ENCODE measurements at regions not wholly inside any gene's neighbourhood (a gene's known extent, or its start where the extent isn't known, plus 50 kb on each side); places are given as distances from the start of the nearest gene placed in this dataset.

DNA sequence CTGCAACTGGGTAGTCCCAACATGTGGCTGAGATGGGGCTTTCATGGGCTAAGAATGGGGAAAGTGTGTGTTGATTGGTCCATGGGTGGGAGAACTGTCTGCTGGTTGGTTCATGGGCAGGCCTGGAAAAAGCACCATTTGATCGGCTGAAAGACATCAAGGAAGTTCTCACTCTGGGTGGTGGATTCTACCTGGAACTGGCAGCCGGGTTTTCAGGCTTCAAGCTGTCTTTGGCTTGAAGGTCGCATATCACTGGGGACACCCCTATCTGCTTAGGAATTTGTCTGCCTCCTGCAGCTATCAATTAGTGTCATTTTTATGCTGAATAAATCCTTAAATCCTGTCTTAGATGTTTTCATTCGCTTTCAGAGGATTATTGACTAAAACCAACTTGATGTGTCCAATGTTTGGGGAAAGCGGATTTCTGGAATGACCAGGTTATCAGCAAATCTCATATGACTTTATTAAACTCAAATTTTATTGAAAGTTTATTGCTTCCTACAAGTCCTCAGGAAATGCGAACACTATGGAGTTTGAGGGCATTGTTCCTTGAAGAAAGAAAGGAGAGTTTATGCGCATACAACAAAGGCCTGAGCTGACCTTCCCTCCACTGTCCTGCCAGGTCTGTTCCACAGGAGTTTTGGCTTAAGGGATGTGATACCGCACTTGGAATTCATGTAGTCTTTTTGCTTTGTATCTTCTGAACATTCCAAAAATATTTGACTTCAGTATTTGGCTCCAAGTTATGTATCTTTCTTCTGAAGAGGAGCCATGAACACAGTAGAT lies 451.1 kb downstream of the TUSC1 start:
- H3K27ac ChIP-seq = no peak overlapping the region
- DNase-seq = no peak
- no peak for ATAC-seq (ENCODE audit: low FRiP score in 2 of 2)
- no peaks in the 10 kb centered on the region for H3K27me3 ChIP-seq
- H3K36me3 ChIP-seq = no peaks in the 10 kb centered on the region
- no peaks in the 10 kb centered on the region for H3K9me3 ChIP-seq
- no peaks in the 10 kb centered on the region for H3K4me1 ChIP-seq
- no peak overlapping the region for H3K4me3 ChIP-seq
- 89 to 94% methylated on average over 8 of the region's 8 CpGs for WGBS, 2 donors
- TF ChIP-seq POLR2AphosphoS5 (IDR thresholded peaks at IDR 0.05) (no peak), EP300 (IDR thresholded peaks at IDR 0.05) (no peak), POLR2A (IDR thresholded peaks at IDR 0.05) (no peak), CTCF (IDR thresholded peaks at IDR 0.05) (no peak)

DNA sequence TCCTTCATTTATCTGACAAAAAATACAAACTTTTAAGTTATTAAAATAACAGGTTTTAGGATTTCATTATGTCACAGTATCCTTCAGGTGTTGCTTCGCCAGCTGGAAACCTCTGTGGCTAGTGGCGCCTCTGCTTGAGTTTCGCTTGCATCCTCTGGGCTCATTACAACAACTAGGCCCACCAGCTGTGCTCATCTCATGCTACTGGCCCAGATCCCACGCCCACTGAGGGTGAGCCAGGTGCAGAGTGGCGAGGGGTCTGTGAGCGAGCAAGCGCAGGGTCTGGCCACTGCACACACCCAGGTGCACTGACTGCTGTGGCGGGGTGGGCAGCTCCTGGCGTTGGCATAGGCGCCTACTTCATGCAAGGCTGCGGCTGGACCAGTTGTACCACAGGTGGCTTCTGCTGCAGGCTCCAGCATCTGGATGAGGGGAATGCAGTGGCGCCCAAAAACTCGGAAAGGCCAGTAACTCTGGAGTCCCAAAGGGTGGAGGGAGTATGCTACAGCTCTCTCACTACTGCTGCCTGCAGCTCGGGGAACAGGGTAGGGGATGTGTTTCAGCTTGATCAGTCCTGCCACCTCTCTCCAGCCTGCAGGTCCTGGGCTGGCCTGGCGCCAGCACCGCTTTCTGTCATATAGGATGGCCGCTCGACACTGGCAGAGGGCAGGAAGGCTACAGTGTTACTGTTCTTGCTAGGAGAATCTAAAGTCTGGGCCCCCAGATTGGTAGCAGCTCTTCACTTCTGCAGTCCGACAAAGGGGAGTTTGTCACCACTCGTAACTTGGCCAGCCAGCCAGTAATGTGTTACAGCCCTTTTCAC lies 452.1 kb downstream of the TUSC1 start:
- Histone ChIP-seq H3K36me3 (no peaks in the 10 kb centered on the region), H3K4me1 (no peaks in the 10 kb centered on the region), H3K9me3 (no peaks in the 10 kb centered on the region), H3K27me3 (no peaks in the 10 kb centered on the region), H3K4me3 (no peak overlapping the region), H3K27ac (no peak overlapping the region)
- TF ChIP-seq POLR2AphosphoS5 (IDR thresholded peaks at IDR 0.05) = no peak
- TF ChIP-seq EP300 (IDR thresholded peaks at IDR 0.05) = no peak
- no peak for TF ChIP-seq CTCF (IDR thresholded peaks at IDR 0.05)
- no peak for TF ChIP-seq POLR2A (IDR thresholded peaks at IDR 0.05)
- peak in 1 of 2 donors; percentile 64 for DNase-seq
- ATAC-seq (ENCODE audit: low FRiP score in 2 of 2) = peak in 1 of 2 donors; percentile 10
- 90 to 95% methylated on average over 12 to 18 of the region's 20 CpGs for WGBS, 2 donors

GRCh38 chr9:25224996-25225395 lies 453.2 kb downstream of the TUSC1 start:
- H3K27ac ChIP-seq = no peak overlapping the region
- H3K27me3 ChIP-seq = no peaks in the 10 kb centered on the region
- H3K4me1 ChIP-seq = no peaks in the 10 kb centered on the region
- DNase-seq (no peak), ATAC-seq (ENCODE audit: low FRiP score in 2 of 2) (no peak)
- TF ChIP-seq EP300 (IDR thresholded peaks at IDR 0.05) = no peak
- TF ChIP-seq POLR2A (IDR thresholded peaks at IDR 0.05) = no peak
- no peak for TF ChIP-seq POLR2AphosphoS5 (IDR thresholded peaks at IDR 0.05)
- no peak for TF ChIP-seq CTCF (IDR thresholded peaks at IDR 0.05)
- H3K36me3 ChIP-seq = no peaks in the 10 kb centered on the region
- no peak overlapping the region for H3K4me3 ChIP-seq
- 69 to 81% methylated on average over 2 of the region's 2 CpGs for WGBS, 2 donors
- no peaks in the 10 kb centered on the region for H3K9me3 ChIP-seq

GRCh38 chr9:25224309-25224708 lies 453.9 kb downstream of the TUSC1 start:
- no peak for ATAC-seq (ENCODE audit: low FRiP score in 2 of 2)
- 83 to 85% methylated on average over 2 of the region's 2 CpGs for WGBS, 2 donors
- DNase-seq = no peak
- Histone ChIP-seq H3K9me3 (no peaks in the 10 kb centered on the region), H3K36me3 (no peaks in the 10 kb centered on the region), H3K27me3 (no peaks in the 10 kb centered on the region), H3K4me1 (no peaks in the 10 kb centered on the region), H3K27ac (no peak overlapping the region), H3K4me3 (no peak overlapping the region)
- TF ChIP-seq POLR2AphosphoS5 (IDR thresholded peaks at IDR 0.05) (no peak), EP300 (IDR thresholded peaks at IDR 0.05) (no peak), POLR2A (IDR thresholded peaks at IDR 0.05) (no peak), CTCF (IDR thresholded peaks at IDR 0.05) (no peak)
